Esophagus muscularis mucosa (tissue), 4 donors: ENCODE measurements at regions not wholly inside any gene's neighbourhood (a gene's known extent, or its start where the extent isn't known, plus 50 kb on each side); places are given as distances from the start of the nearest gene placed in this dataset.

Source experiments
- DNase-seq: peaks from one replicate; pipeline ENCODE4 v3.0.0-alpha.2; 2017; ENCODE audit errors: extremely low spot score
- H3K27ac ChIP-seq, 4 donors: fragments of 200-600 bp; sonication (generic); replicated peaks in 1 of 4; 1 replicate in 3 of 4; 2 replicates in 1 of 4; pipeline ENCODE4 v1.5.1; 2016 to 2019; ENCODE audit warnings: mild to moderate bottlenecking in 1 of 4
- H3K27me3 ChIP-seq, 4 donors: fragments of 200-600 bp; sonication (generic); one replicate each; pipeline versions ENCODE4 v1.5.1 to v1.6.0; 2016 to 2019
- H3K36me3 ChIP-seq, 4 donors: fragments of 200-600 bp; sonication (generic); one replicate each; pipeline ENCODE4 v1.5.1; 2016 to 2019
- H3K4me1 ChIP-seq, 4 donors: fragments of 200-600 bp; sonication (generic); one replicate each; pipeline ENCODE4 v1.5.1; 2016 to 2019
- H3K4me3 ChIP-seq, 4 donors: fragments of 200-600 bp; sonication (generic); 1 replicate in 2 of 4; 2 replicates in 2 of 4; pipeline ENCODE4 v1.5.1; 2016 to 2019; ENCODE audit warnings: mild to moderate bottlenecking in 4 of 4, moderate library complexity in 1 of 4
- H3K9me3 ChIP-seq, 4 donors: fragments of 200-600 bp; sonication (generic); 1 replicate in 3 of 4; 2 replicates in 1 of 4; pipeline ENCODE4 v1.5.1; 2016 to 2019
- EP300 ChIP-seq: sonication (generic); formaldehyde crosslinking; IDR thresholded peaks from one replicate; pipeline ENCODE4 v1.6.1; 2017; ENCODE audit warnings: antibody characterized with exemption
- POLR2A ChIP-seq: fragments of 450-650 bp; IDR thresholded peaks from one replicate; pipeline ENCODE4 v1.6.1; 2017; ENCODE audit warnings: antibody characterized with exemption, moderate library complexity, mild to moderate bottlenecking, low read depth
- POLR2AphosphoS5 ChIP-seq, 2 donors: sonication (generic); formaldehyde crosslinking; IDR thresholded peaks; one replicate each; pipeline ENCODE4 v1.6.1; 2017; ENCODE audit warnings: antibody characterized with exemption in 2 of 2
- WGBS: methylation state at CpG from one replicate; pipeline ENCODE4 v1.1.5; 2018; 5-methylcytosine and 5-hydroxymethylcytosine counted together
- intact Hi-C: fragments of 100-400 bp; cut with DNase I; formaldehyde crosslinking; loops from one replicate; pipeline ENCODE4 v1.15.1; 2023
- TF ChIP-seq, protein P1 (sequence below), 3 experiments: fragments of 200-600 bp in 2 of 3; fragments of 450-650 bp in 1 of 3; sonication (generic) in 2 of 3; IDR thresholded peaks; one replicate each; pipeline ENCODE4 v1.5.1; 2017 to 2019; ENCODE audit warnings: antibody characterized with exemption in 3 of 3, mild to moderate bottlenecking in 2 of 3, moderate library complexity in 1 of 3

DNA sequence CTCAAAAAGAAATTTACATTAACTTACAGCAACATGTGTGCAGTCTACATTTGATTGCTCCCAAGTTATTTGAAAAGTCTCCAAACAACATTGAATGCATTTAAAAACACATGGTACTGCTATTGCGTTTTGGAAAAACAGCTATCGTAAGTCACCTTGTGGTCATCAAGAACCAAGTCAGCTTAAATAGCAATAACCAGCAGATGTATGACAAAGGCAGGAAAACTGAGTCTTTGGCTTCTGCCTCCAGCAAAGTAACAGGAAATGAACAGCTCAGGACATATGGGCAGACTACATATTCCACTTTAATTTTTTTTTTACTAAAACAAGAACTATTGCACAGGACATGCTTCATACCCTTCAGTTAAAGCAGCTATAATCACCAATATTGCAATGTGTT is 580.6 kb upstream of the SPRY2 start:
- H3K9me3 ChIP-seq, result no peaks in the 10 kb centered on the region
- no peak for DNase-seq
- intact Hi-C loops, result no loop called here
- H3K36me3 ChIP-seq, result no peaks in the 10 kb centered on the region
- TF ChIP-seq, protein P1, sequence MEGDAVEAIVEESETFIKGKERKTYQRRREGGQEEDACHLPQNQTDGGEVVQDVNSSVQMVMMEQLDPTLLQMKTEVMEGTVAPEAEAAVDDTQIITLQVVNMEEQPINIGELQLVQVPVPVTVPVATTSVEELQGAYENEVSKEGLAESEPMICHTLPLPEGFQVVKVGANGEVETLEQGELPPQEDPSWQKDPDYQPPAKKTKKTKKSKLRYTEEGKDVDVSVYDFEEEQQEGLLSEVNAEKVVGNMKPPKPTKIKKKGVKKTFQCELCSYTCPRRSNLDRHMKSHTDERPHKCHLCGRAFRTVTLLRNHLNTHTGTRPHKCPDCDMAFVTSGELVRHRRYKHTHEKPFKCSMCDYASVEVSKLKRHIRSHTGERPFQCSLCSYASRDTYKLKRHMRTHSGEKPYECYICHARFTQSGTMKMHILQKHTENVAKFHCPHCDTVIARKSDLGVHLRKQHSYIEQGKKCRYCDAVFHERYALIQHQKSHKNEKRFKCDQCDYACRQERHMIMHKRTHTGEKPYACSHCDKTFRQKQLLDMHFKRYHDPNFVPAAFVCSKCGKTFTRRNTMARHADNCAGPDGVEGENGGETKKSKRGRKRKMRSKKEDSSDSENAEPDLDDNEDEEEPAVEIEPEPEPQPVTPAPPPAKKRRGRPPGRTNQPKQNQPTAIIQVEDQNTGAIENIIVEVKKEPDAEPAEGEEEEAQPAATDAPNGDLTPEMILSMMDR (IDR thresholded peaks at IDR 0.05), result no peak
- WGBS, result 77% methylated on average over 2 of the region's 2 CpGs
- H3K27ac ChIP-seq, result no peak overlapping the region
- no peak overlapping the region for H3K4me3 ChIP-seq
- H3K27me3 ChIP-seq, result no peaks in the 10 kb centered on the region
- no peaks in the 10 kb centered on the region for H3K4me1 ChIP-seq

DNA sequence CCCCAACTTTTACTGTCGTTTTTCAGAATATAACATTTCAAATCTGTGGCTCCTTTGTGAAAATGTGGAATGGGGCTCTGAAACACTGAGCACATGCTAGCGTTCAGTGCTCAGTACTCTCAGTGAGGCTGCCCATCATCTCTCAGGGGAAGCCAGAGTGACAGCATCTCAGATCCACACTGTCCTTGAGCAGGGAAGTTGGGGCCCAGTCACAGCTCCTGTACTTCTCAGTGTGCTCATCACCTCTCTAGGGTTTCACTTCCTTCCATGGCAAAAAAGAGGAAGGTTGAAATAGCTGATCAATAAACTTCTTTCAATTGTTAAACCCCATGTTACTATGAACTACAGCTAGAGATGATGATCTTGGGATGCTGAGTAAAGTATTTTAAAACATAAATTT is 565.9 kb upstream of the SPRY2 start:
- no peaks in the 10 kb centered on the region for H3K27me3 ChIP-seq
- DNase-seq, result no peak
- 79% methylated on average over 2 of the region's 2 CpGs for WGBS
- no peak overlapping the region for H3K27ac ChIP-seq
- no peaks in the 10 kb centered on the region for H3K36me3 ChIP-seq
- intact Hi-C loops, result no loop called here
- no peaks in the 10 kb centered on the region for H3K4me1 ChIP-seq
- H3K4me3 ChIP-seq, result no peak overlapping the region
- peaks cover 0 to 6% (median 4%) of the 10 kb centered on the region in 4 donors for H3K9me3 ChIP-seq
- TF ChIP-seq EP300 (no peak), POLR2AphosphoS5 (IDR thresholded peaks at IDR 0.05) (no peak), POLR2A (no peak)
- TF ChIP-seq, protein P1 (IDR thresholded peaks at IDR 0.05), result no peak

DNA sequence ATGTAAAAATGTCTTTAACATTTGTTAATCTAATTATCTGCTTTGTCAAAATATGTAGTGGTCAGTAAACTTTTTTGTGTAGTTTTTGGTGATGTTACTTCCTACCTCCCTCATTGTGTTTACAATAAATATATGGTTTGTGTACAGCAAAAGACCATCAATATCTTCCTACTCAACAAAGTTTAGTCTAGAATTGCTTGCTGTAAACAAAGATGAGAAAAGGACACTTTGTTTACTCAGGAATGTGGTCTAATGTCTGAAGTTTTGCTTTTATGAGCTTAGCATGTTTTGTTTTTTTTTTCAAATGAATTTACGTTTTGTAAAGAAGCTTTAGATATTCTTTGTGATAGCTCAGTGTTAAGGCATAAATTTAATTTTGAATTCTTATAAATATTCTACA is 563.5 kb upstream of the SPRY2 start:
- H3K27ac ChIP-seq, result no peak overlapping the region
- no peak for DNase-seq
- no peaks in the 10 kb centered on the region for H3K36me3 ChIP-seq
- no peak overlapping the region for H3K4me3 ChIP-seq
- WGBS, result 56% methylated on average over 1 of the region's 1 CpG
- no peaks in the 10 kb centered on the region for H3K9me3 ChIP-seq
- intact Hi-C loops, result no loop called here
- TF ChIP-seq POLR2A (no peak), POLR2AphosphoS5 (IDR thresholded peaks at IDR 0.05) (no peak), EP300 (no peak)
- TF ChIP-seq, protein P1 (IDR thresholded peaks at IDR 0.05), result no peak
- H3K4me1 ChIP-seq, result no peaks in the 10 kb centered on the region
- H3K27me3 ChIP-seq, result no peaks in the 10 kb centered on the region

DNA sequence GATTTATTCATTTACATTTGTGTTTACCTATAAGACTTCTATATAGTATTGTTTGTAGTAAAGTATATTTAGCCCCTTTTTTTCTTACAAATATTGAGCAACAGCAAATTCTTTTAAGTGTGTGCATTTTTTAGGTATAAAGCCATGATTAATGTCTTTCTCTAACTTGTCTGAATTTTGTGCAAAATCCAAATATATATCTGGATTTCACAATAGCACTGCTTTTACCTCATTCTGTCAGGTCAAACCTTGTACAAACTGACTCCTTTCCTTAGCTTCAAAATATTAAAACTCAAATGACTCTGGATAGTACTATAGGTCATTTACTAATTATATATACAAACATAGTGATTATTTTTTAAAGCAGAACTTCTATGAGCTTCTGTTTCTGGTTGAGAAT is 563.0 kb upstream of the SPRY2 start:
- TF ChIP-seq POLR2AphosphoS5 (IDR thresholded peaks at IDR 0.05) (no peak), POLR2A (no peak), EP300 (no peak)
- TF ChIP-seq, protein P1 (IDR thresholded peaks at IDR 0.05), result no peak
- DNase-seq, result no peak
- H3K9me3 ChIP-seq, result no peaks in the 10 kb centered on the region
- intact Hi-C loops, result no loop called here
- H3K27ac ChIP-seq, result no peak overlapping the region
- H3K36me3 ChIP-seq, result no peaks in the 10 kb centered on the region
- no peak overlapping the region for H3K4me3 ChIP-seq
- no peaks in the 10 kb centered on the region for H3K4me1 ChIP-seq
- H3K27me3 ChIP-seq, result no peaks in the 10 kb centered on the region

DNA sequence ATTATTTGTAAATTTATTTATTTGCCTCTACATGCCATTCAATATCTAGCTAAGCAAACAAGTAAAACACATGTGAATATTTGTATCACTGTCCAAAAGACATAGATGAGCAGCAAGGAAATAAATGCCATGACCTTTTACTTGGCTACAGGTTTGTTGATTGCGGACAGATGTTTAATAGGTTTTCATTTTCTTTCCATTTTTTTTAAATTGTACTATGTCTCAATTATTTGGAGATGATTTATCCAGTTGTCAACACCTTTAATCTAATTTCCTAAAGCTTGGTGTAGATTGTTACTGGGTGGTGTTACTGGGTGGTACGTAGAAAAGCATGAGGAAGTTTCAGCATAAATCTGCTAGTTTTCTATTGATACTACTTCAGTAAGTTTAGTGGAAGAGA is 560.6 kb upstream of the SPRY2 start:
- 81% methylated on average over 2 of the region's 2 CpGs for WGBS
- no peak for DNase-seq
- H3K27me3 ChIP-seq, result no peaks in the 10 kb centered on the region
- no peaks in the 10 kb centered on the region for H3K4me1 ChIP-seq
- intact Hi-C loops, result no loop called here
- TF ChIP-seq POLR2A (no peak), POLR2AphosphoS5 (IDR thresholded peaks at IDR 0.05) (no peak), EP300 (no peak)
- TF ChIP-seq, protein P1 (IDR thresholded peaks at IDR 0.05), result no peak
- no peak overlapping the region for H3K27ac ChIP-seq
- H3K4me3 ChIP-seq, result no peak overlapping the region
- H3K36me3 ChIP-seq, result no peaks in the 10 kb centered on the region
- H3K9me3 ChIP-seq, result no peaks in the 10 kb centered on the region
